ENCODE measurements at regions not wholly inside any gene's neighbourhood (a gene's known extent, or its start where the extent isn't known, plus 50 kb on each side); places are given as distances from the start of the nearest gene placed in this dataset.

DNA sequence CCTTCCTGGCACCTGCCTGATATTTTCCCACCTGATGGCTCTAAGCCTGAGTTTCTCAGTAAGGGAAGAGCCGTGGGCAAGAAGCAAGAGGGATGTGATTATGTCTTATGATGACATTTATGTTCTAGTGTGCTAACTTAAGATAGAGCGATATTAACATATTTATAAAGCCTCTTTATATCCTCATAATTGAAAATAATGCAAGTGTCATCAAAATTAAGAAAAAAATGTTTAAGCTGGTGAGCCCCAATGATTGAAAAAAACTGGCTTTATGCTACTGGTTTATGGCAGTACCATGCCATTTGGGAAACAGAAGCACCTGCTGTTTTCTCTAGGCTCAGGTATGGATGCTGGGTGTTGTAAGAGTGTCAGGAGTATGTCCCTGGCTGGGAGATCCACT, 431.5 kb upstream of the TPM1 start:
- ATAC-seq: no peak
- intact Hi-C loops (cut with DNase I): no loop called here
- WGBS, 2 donors: 88 to 95% methylated on average over 2 of the region's 2 CpGs
- TF ChIP-seq, protein P1, sequence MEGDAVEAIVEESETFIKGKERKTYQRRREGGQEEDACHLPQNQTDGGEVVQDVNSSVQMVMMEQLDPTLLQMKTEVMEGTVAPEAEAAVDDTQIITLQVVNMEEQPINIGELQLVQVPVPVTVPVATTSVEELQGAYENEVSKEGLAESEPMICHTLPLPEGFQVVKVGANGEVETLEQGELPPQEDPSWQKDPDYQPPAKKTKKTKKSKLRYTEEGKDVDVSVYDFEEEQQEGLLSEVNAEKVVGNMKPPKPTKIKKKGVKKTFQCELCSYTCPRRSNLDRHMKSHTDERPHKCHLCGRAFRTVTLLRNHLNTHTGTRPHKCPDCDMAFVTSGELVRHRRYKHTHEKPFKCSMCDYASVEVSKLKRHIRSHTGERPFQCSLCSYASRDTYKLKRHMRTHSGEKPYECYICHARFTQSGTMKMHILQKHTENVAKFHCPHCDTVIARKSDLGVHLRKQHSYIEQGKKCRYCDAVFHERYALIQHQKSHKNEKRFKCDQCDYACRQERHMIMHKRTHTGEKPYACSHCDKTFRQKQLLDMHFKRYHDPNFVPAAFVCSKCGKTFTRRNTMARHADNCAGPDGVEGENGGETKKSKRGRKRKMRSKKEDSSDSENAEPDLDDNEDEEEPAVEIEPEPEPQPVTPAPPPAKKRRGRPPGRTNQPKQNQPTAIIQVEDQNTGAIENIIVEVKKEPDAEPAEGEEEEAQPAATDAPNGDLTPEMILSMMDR (IDR thresholded peaks at IDR 0.05): no peak
- TF ChIP-seq POLR2A (IDR thresholded peaks at IDR 0.05): no peak
- Histone ChIP-seq H3K4me3 (no peak overlapping the region), H3K9me3 (no peaks in the 10 kb centered on the region), H3K27ac (no peak overlapping the region), H3K36me3 (replicated peaks in 1 of 2; ENCODE audit: insufficient read depth in 1 of 2, low read depth in 2 of 2) (no peaks in the 10 kb centered on the region), H3K4me1 (no peaks in the 10 kb centered on the region), H3K27me3 (no peaks in the 10 kb centered on the region)
- DNase-seq: no peak

DNA sequence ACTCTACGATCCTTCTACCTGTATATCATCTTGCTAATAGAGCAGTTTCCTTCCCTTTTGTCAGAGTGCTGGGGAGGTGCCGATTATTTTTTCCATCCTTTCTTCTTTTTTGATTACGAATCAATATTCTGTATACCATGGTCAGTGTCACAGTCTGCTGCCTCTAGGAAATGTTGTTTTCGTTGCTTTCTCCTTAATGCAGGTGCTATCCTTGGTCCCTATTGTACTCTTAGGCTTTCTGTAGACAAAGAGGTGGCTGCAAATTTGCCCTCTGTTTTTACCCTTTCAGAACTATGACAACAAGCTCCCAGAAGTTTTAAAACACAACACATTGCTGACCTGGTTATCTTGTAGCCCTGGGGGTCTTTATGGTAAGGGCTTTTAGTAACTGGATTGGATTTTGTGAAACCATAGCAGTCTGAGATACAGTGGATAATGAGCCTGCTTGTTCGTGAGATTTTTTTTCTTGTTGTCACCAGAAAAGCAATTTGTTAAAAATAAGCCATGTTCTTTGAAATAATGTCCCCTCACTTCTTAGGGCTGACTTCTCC, 430.3 kb upstream of the TPM1 start:
- 78 to 85% methylated on average over 5 of the region's 5 CpGs for WGBS, 2 donors
- no peak for ATAC-seq
- no peak for DNase-seq
- H3K9me3 ChIP-seq: no peaks in the 10 kb centered on the region
- H3K4me3 ChIP-seq: no peak overlapping the region
- no peaks in the 10 kb centered on the region for H3K36me3 ChIP-seq (replicated peaks in 1 of 2; ENCODE audit: insufficient read depth in 1 of 2, low read depth in 2 of 2)
- no peak for TF ChIP-seq POLR2A (IDR thresholded peaks at IDR 0.05)
- TF ChIP-seq, protein P1 (IDR thresholded peaks at IDR 0.05): no peak
- intact Hi-C loops (cut with DNase I): no loop called here
- no peaks in the 10 kb centered on the region for H3K4me1 ChIP-seq
- H3K27me3 ChIP-seq: no peaks in the 10 kb centered on the region
- H3K27ac ChIP-seq: no peak overlapping the region

DNA sequence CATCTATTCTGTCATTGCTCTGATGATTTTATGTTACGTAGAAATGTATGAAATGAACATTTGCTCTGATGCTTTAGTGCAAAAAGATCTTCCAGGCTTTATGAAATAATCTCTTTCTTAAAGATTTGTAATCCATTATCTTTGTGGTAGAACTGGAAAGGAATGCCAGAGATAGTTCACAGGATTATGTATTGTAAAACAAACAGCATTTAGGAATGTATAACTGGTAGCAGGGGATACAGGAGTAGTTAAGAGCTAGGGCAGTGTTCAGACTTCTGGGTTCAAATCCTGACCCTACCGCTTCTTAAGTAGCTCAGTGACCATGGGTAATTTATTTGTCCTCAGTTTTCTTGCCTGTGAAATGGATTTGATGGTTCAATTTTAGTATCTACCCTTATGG, 429.8 kb upstream of the TPM1 start:
- no peak for ATAC-seq
- no peak overlapping the region for H3K27ac ChIP-seq
- H3K27me3 ChIP-seq: no peaks in the 10 kb centered on the region
- H3K9me3 ChIP-seq: no peaks in the 10 kb centered on the region
- H3K4me1 ChIP-seq: no peaks in the 10 kb centered on the region
- no peaks in the 10 kb centered on the region for H3K36me3 ChIP-seq (replicated peaks in 1 of 2; ENCODE audit: insufficient read depth in 1 of 2, low read depth in 2 of 2)
- no peak for TF ChIP-seq POLR2A (IDR thresholded peaks at IDR 0.05)
- TF ChIP-seq, protein P1 (IDR thresholded peaks at IDR 0.05): no peak
- intact Hi-C loops (cut with DNase I): no loop called here
- 96 to 97% methylated on average over 2 of the region's 2 CpGs for WGBS, 2 donors
- no peak for DNase-seq
- no peak overlapping the region for H3K4me3 ChIP-seq

DNA sequence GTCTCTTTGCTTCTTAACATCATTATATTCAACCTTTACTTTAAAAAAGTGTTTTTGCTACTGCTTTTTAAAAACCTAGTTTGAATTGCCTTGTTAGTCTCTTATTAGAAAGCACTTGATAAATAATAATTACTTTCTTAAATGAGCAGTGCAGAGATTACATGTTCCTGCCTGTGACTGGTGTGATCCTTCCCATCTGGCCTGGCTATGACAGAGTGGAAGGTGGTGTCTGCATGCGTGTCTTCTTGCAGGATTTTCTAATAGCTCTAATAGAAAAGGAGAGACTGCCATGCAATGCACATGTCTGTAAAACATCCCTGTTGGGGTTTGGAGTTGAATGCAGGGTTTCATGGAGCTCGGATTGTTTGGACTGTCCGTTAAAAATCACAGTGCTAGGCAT, 425.8 kb upstream of the TPM1 start:
- no peak overlapping the region for H3K4me3 ChIP-seq
- 81 to 82% methylated on average over 3 of the region's 3 CpGs for WGBS, 2 donors

DNA sequence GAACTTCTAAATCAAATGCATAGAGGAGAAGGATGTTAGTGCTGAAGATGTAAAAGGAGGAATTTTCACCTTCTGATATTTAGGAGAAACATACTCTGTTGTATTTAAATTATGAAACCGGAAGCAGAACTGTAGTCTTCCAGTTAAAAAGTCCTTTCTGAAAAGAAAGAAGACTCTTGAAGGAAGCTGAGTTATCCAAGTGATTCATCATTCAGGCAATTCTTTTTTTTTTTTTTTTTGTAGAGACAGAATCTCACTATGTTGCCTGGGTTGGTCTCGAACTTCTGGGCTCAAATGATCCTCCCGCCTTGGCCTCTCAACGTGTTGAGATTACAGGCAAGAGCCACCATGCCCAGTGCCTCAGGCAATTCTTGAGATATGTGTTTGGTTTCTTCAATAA, 424.8 kb upstream of the TPM1 start:
- no peaks in the 10 kb centered on the region for H3K36me3 ChIP-seq (replicated peaks in 1 of 2; ENCODE audit: insufficient read depth in 1 of 2, low read depth in 2 of 2)
- H3K27me3 ChIP-seq: no peaks in the 10 kb centered on the region
- intact Hi-C loops (cut with DNase I): no loop called here
- H3K4me1 ChIP-seq: no peaks in the 10 kb centered on the region
- ATAC-seq (no peak), DNase-seq (no peak)
- no peak overlapping the region for H3K27ac ChIP-seq
- TF ChIP-seq, protein P1 (IDR thresholded peaks at IDR 0.05): no peak
- TF ChIP-seq POLR2A (IDR thresholded peaks at IDR 0.05): no peak
- H3K4me3 ChIP-seq: no peak overlapping the region
- no peaks in the 10 kb centered on the region for H3K9me3 ChIP-seq
- WGBS, 2 donors: 88 to 91% methylated on average over 4 of the region's 4 CpGs

More for the DNA sequence above, 425.8 kb upstream of the TPM1 start:
- intact Hi-C loops (cut with DNase I): no loop called here
- Histone ChIP-seq H3K4me1 (no peaks in the 10 kb centered on the region), H3K9me3 (no peaks in the 10 kb centered on the region), H3K27me3 (no peaks in the 10 kb centered on the region), H3K27ac (no peak overlapping the region), H3K36me3 (replicated peaks in 1 of 2; ENCODE audit: insufficient read depth in 1 of 2, low read depth in 2 of 2) (no peaks in the 10 kb centered on the region)
- ATAC-seq (no peak), DNase-seq (no peak)
- TF ChIP-seq POLR2A (IDR thresholded peaks at IDR 0.05): no peak
- TF ChIP-seq, protein P1 (IDR thresholded peaks at IDR 0.05): no peak

All from body of pancreas (tissue), 4 donors.